Keratinocyte (primary cell): ENCODE measurements at regions not wholly inside any gene's neighbourhood (a gene's known extent, or its start where the extent isn't known, plus 50 kb on each side); places are given as distances from the start of the nearest gene placed in this dataset.

Source experiments
- DNase-seq: peaks from one replicate; pipeline ENCODE4 v3.0.0-alpha.2; 2011; ENCODE audit warnings: low read depth, missing footprints, low spot score
- FAIRE-seq: peaks from 2 replicates; lab custom pipeline; 2011; peaks lifted over from hg19 to GRCh38; lab: Jason Lieb, UNC
- H2AFZ ChIP-seq: 2 replicates; pipeline ENCODE4 v1.6.0; 2012; ENCODE audit warnings: low read length, control low read depth, inconsistent platforms; ENCODE audit not compliant: control insufficient read depth
- H3K27ac ChIP-seq: 2 replicates; pipeline ENCODE4 v1.5.1; 2011; ENCODE audit warnings: low read length; ENCODE audit not compliant: control insufficient read depth, insufficient read depth
- H3K27me3 ChIP-seq: 3 replicates; pipeline ENCODE4 v1.6.0; 2011; ENCODE audit warnings: low read length; ENCODE audit not compliant: control insufficient read depth, insufficient read depth; ENCODE audit errors: extremely low read depth
- H3K36me3 ChIP-seq, 2 experiments: 2 replicates in 1 of 2; 3 replicates in 1 of 2; pipeline ENCODE4 v1.5.1; 2011; ENCODE audit warnings: low read length in 2 of 2, mild to moderate bottlenecking in 1 of 2; ENCODE audit not compliant: control insufficient read depth in 2 of 2, insufficient read depth in 2 of 2; ENCODE audit errors: extremely low read depth in 1 of 2
- H3K4me1 ChIP-seq: 3 replicates; pipeline ENCODE4 v1.5.1; 2011; ENCODE audit warnings: low read length; ENCODE audit not compliant: control insufficient read depth, insufficient read depth; ENCODE audit errors: extremely low read depth
- H3K4me2 ChIP-seq: 3 replicates; pipeline ENCODE4 v1.6.0; 2011; ENCODE audit warnings: low read depth, low read length; ENCODE audit not compliant: control insufficient read depth, insufficient read depth; ENCODE audit errors: extremely low read depth
- H3K4me3 ChIP-seq, 3 experiments: fragments of 200-600 bp in 1 of 3; sonication (generic) in 1 of 3; 2 replicates in 2 of 3; 3 replicates in 1 of 3; pipeline ENCODE4 v1.5.1; 2011 to 2016; ENCODE audit warnings: low read length in 3 of 3, mild to moderate bottlenecking in 3 of 3, control low read depth in 2 of 3, inconsistent platforms in 1 of 3, low read depth in 1 of 3, mixed read lengths in 1 of 3, mixed run types in 1 of 3, moderate library complexity in 1 of 3; ENCODE audit not compliant: control insufficient read depth in 2 of 3, insufficient read depth in 2 of 3; ENCODE audit errors: extremely low read depth in 1 of 3
- H3K79me2 ChIP-seq: 2 replicates; pipeline ENCODE4 v1.6.0; 2012; ENCODE audit warnings: low read length; ENCODE audit not compliant: control insufficient read depth, insufficient read depth
- H3K9ac ChIP-seq: 3 replicates; pipeline ENCODE4 v1.6.0; 2011; ENCODE audit warnings: low read length; ENCODE audit not compliant: control insufficient read depth, insufficient read depth; ENCODE audit errors: extremely low read depth
- H3K9me1 ChIP-seq: 3 replicates; pipeline ENCODE4 v1.6.0; 2011; ENCODE audit warnings: low read length; ENCODE audit not compliant: control insufficient read depth, insufficient read depth; ENCODE audit errors: extremely low read depth
- H3K9me3 ChIP-seq: 2 replicates; pipeline ENCODE4 v1.5.1; 2012; ENCODE audit warnings: low read depth, low read length; ENCODE audit not compliant: control insufficient read depth
- H4K20me1 ChIP-seq: 3 replicates; pipeline ENCODE4 v1.6.0; 2011; ENCODE audit warnings: low read length; ENCODE audit not compliant: control insufficient read depth, insufficient read depth; ENCODE audit errors: extremely low read depth
- CTCF ChIP-seq, 3 experiments: IDR thresholded peaks in 1 of 3; conservative IDR thresholded peaks in 1 of 3; optimal IDR thresholded peaks in 1 of 3; 2 replicates in 2 of 3; 3 replicates in 1 of 3; pipeline versions ENCODE3 to v1.5.1; 2011; ENCODE audit warnings: low read length in 3 of 3, mild to moderate bottlenecking in 3 of 3, moderate library complexity in 2 of 3, control low read depth in 1 of 3, inconsistent platforms in 1 of 3; ENCODE audit not compliant: insufficient read depth in 2 of 3; ENCODE audit errors: extremely low read depth in 1 of 3
- EZH2 ChIP-seq: IDR thresholded peaks from one replicate; pipeline ENCODE4 v1.6.1; 2012; ENCODE audit warnings: inconsistent platforms, mild to moderate bottlenecking, low read length, moderate library complexity
- dilution Hi-C: fragments of 300-500 bp; cut with MboI; formaldehyde crosslinking; loops from one replicate; pipeline ENCODE4 v1.7.0; 2020; ENCODE audit warnings: low sequenced_read_pairs; ENCODE audit not compliant: extremely low pct_ligation_motif_present

DNA sequence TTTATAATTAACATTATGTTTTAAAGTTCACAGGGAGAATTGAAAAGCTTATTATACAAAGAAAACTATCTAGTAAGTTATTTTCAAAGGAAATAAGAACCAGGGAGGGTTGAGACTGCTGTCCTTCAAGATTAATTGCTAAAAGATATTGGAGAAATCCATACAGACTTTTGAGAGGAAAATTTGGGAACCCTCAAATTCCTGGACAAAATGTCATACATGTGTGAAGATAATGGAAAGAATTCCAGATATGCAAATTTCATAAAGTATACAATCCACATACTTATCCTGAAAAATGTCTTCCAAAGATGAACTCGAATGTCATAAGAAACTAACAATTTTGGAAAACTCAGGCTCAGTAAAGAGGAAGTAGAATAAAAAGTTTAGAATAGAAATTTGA, 213.8 kb downstream of the HS3ST3A1 start:
- H3K27me3 ChIP-seq = no peaks in the 10 kb centered on the region
- no peak for DNase-seq
- H3K9ac ChIP-seq = no peak overlapping the region
- TF ChIP-seq CTCF (optimal IDR thresholded peaks at IDR 0.05 in 1 of 3, IDR thresholded peaks at IDR 0.05 in 1 of 3, conservative IDR thresholded peaks at IDR 0.05 in 1 of 3; ENCODE audit: extremely low read depth in 1 of 3, insufficient read depth in 2 of 3, low read length in 3 of 3) (no peak), EZH2 (no peak)
- FAIRE-seq = no peak
- no peaks in the 10 kb centered on the region for H4K20me1 ChIP-seq
- H3K9me1 ChIP-seq = no peaks in the 10 kb centered on the region
- dilution Hi-C loops = no loop called here
- H3K79me2 ChIP-seq = no peaks in the 10 kb centered on the region
- H3K4me1 ChIP-seq = no peaks in the 10 kb centered on the region
- H2AFZ ChIP-seq = no peak overlapping the region
- H3K4me2 ChIP-seq = no peak overlapping the region
- no peaks in the 10 kb centered on the region for H3K36me3 ChIP-seq
- no peak overlapping the region for H3K4me3 ChIP-seq
- H3K27ac ChIP-seq = no peak overlapping the region
- no peaks in the 10 kb centered on the region for H3K9me3 ChIP-seq

- Histone ChIP-seq H3K4me1 (no peaks in the 10 kb centered on the region), H4K20me1 (no peaks in the 10 kb centered on the region), H2AFZ (no peak overlapping the region), H3K9me3 (no peaks in the 10 kb centered on the region), H3K9me1 (no peaks in the 10 kb centered on the region), H3K27ac (no peak overlapping the region), H3K4me3 (no peak overlapping the region), H3K9ac (no peak overlapping the region), H3K36me3 (no peaks in the 10 kb centered on the region), H3K79me2 (no peaks in the 10 kb centered on the region), H3K4me2 (no peak overlapping the region), H3K27me3 (no peaks in the 10 kb centered on the region)
- no peak for FAIRE-seq
- DNase-seq = no peak
- dilution Hi-C loops = no loop called here
- no peak for TF ChIP-seq EZH2
- TF ChIP-seq CTCF (optimal IDR thresholded peaks at IDR 0.05 in 1 of 3, IDR thresholded peaks at IDR 0.05 in 1 of 3, conservative IDR thresholded peaks at IDR 0.05 in 1 of 3; ENCODE audit: extremely low read depth in 1 of 3, insufficient read depth in 2 of 3, low read length in 3 of 3) = no peak
Observed at GRCh38 chr17:13387236-13387635, 214.5 kb downstream of the HS3ST3A1 start.
